SK-N-MC (cell line): ENCODE measurements at regions not wholly inside any gene's neighbourhood (a gene's known extent, or its start where the extent isn't known, plus 50 kb on each side); places are given as distances from the start of the nearest gene placed in this dataset.

Source experiments
- DNase-seq: peaks from one replicate; pipeline ENCODE4 v3.0.0-alpha.2; 2011; ENCODE audit warnings: low read depth, low spot score
- H3K27ac ChIP-seq: fragments of 200-600 bp; sonication (generic); 2 replicates; pipeline ENCODE4 v1.5.1; 2016; ENCODE audit warnings: mixed run types
- H3K36me3 ChIP-seq: fragments of 200-600 bp; sonication (generic); 2 replicates; pipeline ENCODE4 v1.6.1; 2017; ENCODE audit warnings: antibody characterized with exemption, low read length, mixed read lengths; ENCODE audit not compliant: insufficient read depth
- H3K4me3 ChIP-seq: fragments of 200-600 bp; sonication (generic); 2 replicates; pipeline ENCODE4 v1.5.1; 2016
- H3K9ac ChIP-seq: fragments of 200-600 bp; sonication (generic); 2 replicates; pipeline ENCODE4 v1.8.0; 2017; ENCODE audit warnings: mixed run types, mixed read lengths; ENCODE audit not compliant: insufficient read length
- H3K9me3 ChIP-seq: fragments of 200-600 bp; sonication (generic); 2 replicates; pipeline ENCODE4 v1.6.1; 2017; ENCODE audit warnings: low read depth, mild to moderate bottlenecking, antibody characterized with exemption, low read length, moderate library complexity, mixed read lengths
- EZH2 ChIP-seq: fragments of 200-600 bp; sonication (generic); IDR thresholded peaks from one replicate; pipeline ENCODE4 v1.6.1; 2017; ENCODE audit warnings: antibody characterized with exemption
- FOXP2 ChIP-seq: optimal IDR thresholded peaks from 2 replicates; pipeline ENCODE3; 2011; ENCODE audit warnings: mild to moderate bottlenecking, moderate library complexity; ENCODE audit not compliant: insufficient read depth; ENCODE audit errors: extremely low read length, control extremely low read depth
- POLR2AphosphoS5 ChIP-seq: IDR thresholded peaks from 2 replicates; pipeline ENCODE4 v1.6.1; 2012; ENCODE audit warnings: mild to moderate bottlenecking, low read depth, low read length, borderline replicate concordance

DNA sequence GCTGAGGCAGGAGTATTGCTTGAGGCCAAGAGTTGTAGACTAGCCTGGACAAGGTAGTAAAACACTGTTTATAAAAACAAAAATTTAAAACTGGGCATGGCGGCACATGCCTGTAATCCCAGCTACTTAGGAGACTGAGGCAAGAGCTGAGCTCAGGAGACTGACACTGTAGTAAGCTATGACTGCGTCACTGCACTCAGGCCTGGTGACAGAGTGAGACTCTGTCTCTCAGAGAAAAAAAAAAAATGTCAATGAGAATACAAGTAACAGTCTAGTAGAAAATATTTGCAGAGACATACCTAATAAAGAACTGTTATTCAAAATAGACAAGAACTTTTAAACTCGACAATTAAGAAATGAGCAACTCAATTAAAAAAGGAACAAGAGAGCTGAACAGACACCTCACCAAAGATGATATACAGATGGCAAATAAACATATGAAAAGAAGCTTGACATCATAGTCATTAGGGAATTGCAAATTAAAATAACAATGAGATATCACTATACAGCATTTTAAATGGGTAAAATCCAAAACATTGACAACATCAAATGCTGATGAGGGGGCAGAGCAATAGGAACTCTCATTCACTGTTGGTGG lies 624.3 kb upstream of the ZEB2 start:
- H3K9ac ChIP-seq, result no peak overlapping the region
- no peaks in the 10 kb centered on the region for H3K36me3 ChIP-seq
- no peaks in the 10 kb centered on the region for H3K9me3 ChIP-seq
- no peak overlapping the region for H3K27ac ChIP-seq
- no peak for TF ChIP-seq EZH2
- no peak for TF ChIP-seq FOXP2
- TF ChIP-seq POLR2AphosphoS5, result no peak
- no peak for DNase-seq
- no peak overlapping the region for H3K4me3 ChIP-seq

DNA sequence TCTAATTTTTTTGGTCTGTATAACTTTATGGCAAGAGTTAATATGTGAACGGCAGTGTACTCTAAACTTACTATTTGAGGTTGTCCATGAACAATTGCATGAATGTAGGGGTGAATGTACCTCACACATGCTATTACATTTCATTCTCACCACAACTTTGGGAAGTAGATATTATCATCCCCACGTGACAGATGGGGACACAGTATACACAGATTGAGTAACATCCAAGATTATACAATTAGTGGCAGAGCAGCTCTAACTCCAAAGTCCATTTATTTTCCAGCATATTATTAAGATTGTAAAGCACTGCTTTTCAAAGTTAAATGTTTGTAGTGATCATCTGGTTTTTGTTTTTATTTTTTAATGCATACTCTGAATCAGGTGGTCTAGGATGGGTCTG lies 622.1 kb upstream of the ZEB2 start:
- Histone ChIP-seq H3K27ac (no peak overlapping the region), H3K36me3 (no peaks in the 10 kb centered on the region), H3K9ac (no peak overlapping the region), H3K9me3 (no peaks in the 10 kb centered on the region), H3K4me3 (no peak overlapping the region)
- no peak for TF ChIP-seq POLR2AphosphoS5
- TF ChIP-seq EZH2, result no peak
- no peak for TF ChIP-seq FOXP2
- DNase-seq, result no peak

DNA sequence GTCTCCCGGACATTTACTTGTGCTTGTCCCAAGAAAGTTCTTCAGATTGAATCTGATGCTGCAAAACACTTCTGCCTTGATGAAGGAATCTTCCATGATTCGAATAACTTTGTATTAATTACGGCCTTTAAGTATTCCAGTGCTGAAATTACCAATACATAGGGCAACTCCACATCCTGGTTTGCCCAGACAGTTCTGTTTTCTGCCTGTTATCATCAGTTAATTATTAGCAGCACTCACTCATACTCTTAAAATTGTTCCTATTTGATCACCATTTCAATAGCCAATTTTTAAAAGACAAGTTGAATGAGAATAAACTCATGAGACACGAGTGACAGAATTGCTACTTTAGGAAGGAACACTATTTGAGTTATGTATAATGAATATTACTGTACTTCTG lies 620.7 kb upstream of the ZEB2 start:
- Histone ChIP-seq H3K27ac (no peak overlapping the region), H3K4me3 (no peak overlapping the region), H3K36me3 (no peaks in the 10 kb centered on the region), H3K9me3 (peaks cover 5% of the 10 kb centered on the region; the same call in 1 of the 2 replicates), H3K9ac (no peak overlapping the region)
- TF ChIP-seq EZH2 (no peak), FOXP2 (no peak), POLR2AphosphoS5 (no peak)
- no peak for DNase-seq

DNA sequence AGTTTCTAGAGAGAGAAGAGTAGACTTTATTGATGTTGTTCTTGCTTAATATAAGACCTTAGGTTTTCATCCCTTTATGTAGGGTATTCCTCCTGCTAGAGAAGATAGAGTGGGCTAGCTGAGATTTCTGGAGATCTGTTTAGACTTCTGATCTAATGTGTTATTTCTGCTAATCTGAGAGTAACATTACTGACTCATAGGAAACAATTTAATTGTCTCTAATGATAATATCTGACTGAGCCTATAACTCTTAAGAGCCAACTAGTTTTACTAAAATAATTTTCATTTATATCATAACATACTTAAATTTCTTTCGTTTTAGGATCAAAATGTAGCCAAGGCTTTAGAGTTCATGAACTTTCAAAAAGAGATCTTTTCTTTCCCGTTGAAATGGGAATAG lies 618.7 kb upstream of the ZEB2 start:
- DNase-seq, result no peak
- H3K9ac ChIP-seq, result no peak overlapping the region
- no peaks in the 10 kb centered on the region for H3K36me3 ChIP-seq
- no peak overlapping the region for H3K4me3 ChIP-seq
- TF ChIP-seq FOXP2, result no peak
- no peak for TF ChIP-seq POLR2AphosphoS5
- TF ChIP-seq EZH2, result no peak
- H3K9me3 ChIP-seq, result peaks cover 5% of the 10 kb centered on the region; the same call in 1 of the 2 replicates
- H3K27ac ChIP-seq, result no peak overlapping the region

DNA sequence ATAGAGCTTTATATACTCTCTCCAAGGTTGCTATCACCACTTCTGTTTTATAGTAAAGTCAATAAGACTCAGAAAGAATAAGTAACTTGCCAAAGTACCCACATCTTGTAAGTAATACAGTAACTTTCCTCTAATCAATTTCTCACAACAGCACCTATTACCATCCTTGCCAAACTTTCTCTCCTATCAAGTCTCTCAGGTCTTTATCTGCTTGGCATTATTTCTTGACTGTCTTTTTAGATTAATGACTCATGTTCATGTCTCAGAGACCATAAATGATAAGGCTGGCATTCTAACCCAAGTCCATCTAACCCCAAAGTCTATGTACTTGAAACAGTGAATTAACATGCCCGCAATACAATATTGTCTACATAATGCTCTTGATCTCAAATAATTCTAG lies 618.0 kb upstream of the ZEB2 start:
- TF ChIP-seq POLR2AphosphoS5, result no peak
- TF ChIP-seq FOXP2, result no peak
- TF ChIP-seq EZH2, result no peak
- Histone ChIP-seq H3K36me3 (no peaks in the 10 kb centered on the region), H3K9me3 (peaks cover 5% of the 10 kb centered on the region; the same call in 1 of the 2 replicates), H3K27ac (no peak overlapping the region), H3K9ac (no peak overlapping the region), H3K4me3 (no peak overlapping the region)
- no peak for DNase-seq

DNA sequence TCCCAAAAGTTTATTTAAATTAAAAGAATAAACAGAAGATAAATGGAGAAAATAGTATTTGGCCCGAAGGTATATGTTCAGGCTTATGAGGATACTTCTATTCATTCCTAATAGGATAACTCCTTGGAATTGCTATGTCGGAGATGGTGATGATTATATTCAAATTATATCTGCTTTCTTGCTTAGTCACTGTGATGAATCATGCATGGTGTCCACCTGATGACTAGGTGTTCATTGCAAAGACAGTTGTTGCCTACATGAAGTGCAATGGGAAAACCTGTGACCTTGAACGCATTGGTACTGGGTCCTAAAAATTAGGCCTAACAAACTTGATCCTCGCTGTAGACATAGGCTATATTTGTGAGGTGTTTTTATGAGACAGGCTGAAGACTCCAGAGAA lies 617.3 kb upstream of the ZEB2 start:
- peaks cover 5% of the 10 kb centered on the region; the same call in 1 of the 2 replicates for H3K9me3 ChIP-seq
- TF ChIP-seq FOXP2 (no peak), EZH2 (no peak), POLR2AphosphoS5 (no peak)
- no peaks in the 10 kb centered on the region for H3K36me3 ChIP-seq
- H3K9ac ChIP-seq, result no peak overlapping the region
- no peak overlapping the region for H3K27ac ChIP-seq
- no peak for DNase-seq
- no peak overlapping the region for H3K4me3 ChIP-seq

DNA sequence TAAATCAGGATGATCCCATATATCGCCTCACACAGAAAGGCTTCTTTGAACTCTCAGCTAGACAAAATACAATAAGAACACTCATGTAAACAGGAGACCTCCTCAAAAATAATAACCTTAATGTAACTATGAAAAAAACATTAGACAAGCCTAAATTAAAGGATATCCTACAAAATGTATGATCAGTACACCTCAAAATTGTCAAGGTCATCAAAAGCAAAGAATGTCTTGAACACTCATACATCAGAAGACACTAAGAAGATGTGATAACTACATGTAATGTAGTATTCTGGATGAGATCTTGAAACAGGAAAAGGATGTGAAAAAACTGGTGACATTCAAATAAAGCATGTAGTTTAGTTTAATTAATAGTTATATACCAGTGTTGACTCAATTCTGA lies 616.8 kb upstream of the ZEB2 start:
- no peak for DNase-seq
- Histone ChIP-seq H3K9me3 (peaks cover 5% of the 10 kb centered on the region; the same call in 1 of the 2 replicates), H3K36me3 (no peaks in the 10 kb centered on the region), H3K27ac (no peak overlapping the region), H3K9ac (no peak overlapping the region), H3K4me3 (no peak overlapping the region)
- TF ChIP-seq EZH2 (no peak), FOXP2 (no peak), POLR2AphosphoS5 (no peak)

DNA sequence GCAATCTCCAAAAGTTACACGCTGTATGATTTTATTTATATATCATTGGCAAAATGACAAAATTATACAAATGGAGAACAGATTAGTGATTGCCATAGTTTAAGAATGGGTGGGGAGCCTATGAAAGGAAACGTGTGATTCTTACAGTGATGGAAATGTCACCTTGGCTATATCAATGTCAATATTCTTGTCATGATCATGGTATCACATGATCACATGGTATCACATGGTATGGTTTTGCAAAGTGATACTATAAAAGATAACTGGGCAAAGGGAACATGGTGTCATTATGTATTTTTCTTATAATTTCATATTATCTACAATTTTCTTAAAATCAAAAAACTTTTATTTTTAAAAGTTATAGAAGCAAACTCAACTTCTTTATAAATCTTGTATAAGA lies 606.2 kb upstream of the ZEB2 start:
- DNase-seq, result no peak
- TF ChIP-seq FOXP2, result no peak
- TF ChIP-seq POLR2AphosphoS5, result no peak
- TF ChIP-seq EZH2, result no peak
- Histone ChIP-seq H3K9ac (no peak overlapping the region), H3K27ac (no peak overlapping the region), H3K4me3 (no peak overlapping the region), H3K36me3 (no peaks in the 10 kb centered on the region), H3K9me3 (no peaks in the 10 kb centered on the region)

DNA sequence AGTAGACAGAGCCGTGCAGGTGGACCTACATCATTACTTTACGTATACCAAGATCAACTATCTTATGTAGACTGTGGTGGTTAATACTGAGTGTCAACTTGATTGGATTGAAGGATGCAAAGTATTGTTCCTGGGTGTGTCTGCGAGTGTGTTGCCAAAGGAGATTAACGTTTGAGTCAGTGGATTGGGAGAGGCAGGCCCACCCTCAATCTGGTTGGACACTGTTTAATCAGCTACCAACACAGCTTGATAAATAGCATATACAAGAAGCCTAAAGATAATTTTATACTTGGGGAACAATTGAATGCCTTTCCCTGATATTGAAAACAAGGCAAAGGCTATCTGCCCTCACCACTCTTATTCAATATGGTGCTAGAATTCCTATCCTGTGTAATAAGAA lies 604.2 kb upstream of the ZEB2 start:
- no peaks in the 10 kb centered on the region for H3K36me3 ChIP-seq
- TF ChIP-seq EZH2, result no peak
- no peak for TF ChIP-seq POLR2AphosphoS5
- no peak overlapping the region for H3K9ac ChIP-seq
- no peaks in the 10 kb centered on the region for H3K9me3 ChIP-seq
- DNase-seq, result no peak
- H3K4me3 ChIP-seq, result no peak overlapping the region
- no peak overlapping the region for H3K27ac ChIP-seq
